Lower leg skin (tissue), 3 donors: ENCODE measurements at regions not wholly inside any gene's neighbourhood (a gene's known extent, or its start where the extent isn't known, plus 50 kb on each side); places are given as distances from the start of the nearest gene placed in this dataset.

Experiments used
- CTCF ChIP-seq, 3 donors: fragments of 450-650 bp; IDR thresholded peaks; one replicate each; pipeline ENCODE4 v1.5.1; 2016; ENCODE audit warnings: antibody characterized with exemption in 3 of 3, mild to moderate bottlenecking in 3 of 3, moderate library complexity in 2 of 3
- POLR2A ChIP-seq, 2 donors: fragments of 450-650 bp; IDR thresholded peaks; one replicate each; pipeline ENCODE4 v1.6.1; 2016 to 2017; ENCODE audit warnings: antibody characterized with exemption in 2 of 2, mild to moderate bottlenecking in 1 of 2, moderate library complexity in 1 of 2

GRCh38 chr4:130233377-130234047 lies 1137.6 kb downstream of the C4orf33 start:
- no peak for TF ChIP-seq POLR2A (IDR thresholded peaks at IDR 0.05)
- no peak for TF ChIP-seq CTCF (IDR thresholded peaks at IDR 0.05)
